Thymus (tissue), 11 donors: ENCODE measurements at regions not wholly inside any gene's neighbourhood (a gene's known extent, or its start where the extent isn't known, plus 50 kb on each side); places are given as distances from the start of the nearest gene placed in this dataset.

Source experiments
- DNase-seq, 9 donors: peaks; one replicate each; pipeline ENCODE4 v3.0.0-alpha.2; 2013; ENCODE audit warnings: low spot score in 9 of 9, low read depth in 6 of 9, missing footprints in 1 of 9
- H3K27ac ChIP-seq, 2 donors: one replicate each; pipeline ENCODE4 v1.5.1; 2013; ENCODE audit warnings: control low read depth in 1 of 2, low read depth in 1 of 2, low read length in 1 of 2, mild to moderate bottlenecking in 1 of 2, moderate library complexity in 1 of 2
- H3K27me3 ChIP-seq, 2 donors: one replicate each; pipeline ENCODE4 v1.5.1; 2013; ENCODE audit warnings: low read length in 1 of 2; ENCODE audit not compliant: control insufficient read depth in 2 of 2, insufficient read depth in 1 of 2
- H3K36me3 ChIP-seq, 2 donors: one replicate each; pipeline ENCODE4 v1.5.1; 2013; ENCODE audit warnings: low read length in 1 of 2, mild to moderate bottlenecking in 1 of 2, moderate library complexity in 1 of 2; ENCODE audit not compliant: control insufficient read depth in 2 of 2, insufficient read depth in 2 of 2
- H3K4me1 ChIP-seq, 2 donors: one replicate each; pipeline ENCODE4 v1.5.1; 2013; ENCODE audit warnings: low read length in 2 of 2; ENCODE audit not compliant: control insufficient read depth in 2 of 2, insufficient read depth in 2 of 2
- H3K4me3 ChIP-seq, 2 donors: one replicate each; pipeline ENCODE4 v1.5.1; 2013; ENCODE audit warnings: low read length in 2 of 2, control low read depth in 1 of 2, mild to moderate bottlenecking in 1 of 2
- H3K9me3 ChIP-seq, 2 donors: one replicate each; pipeline ENCODE4 v1.5.1; 2013; ENCODE audit warnings: low read length in 1 of 2, mild to moderate bottlenecking in 1 of 2; ENCODE audit not compliant: control insufficient read depth in 2 of 2, insufficient read depth in 1 of 2
- WGBS: extraction: QIAGEN DNeasy Blood & Tissue Kit; methylation state at CpG from one replicate; pipeline ENCODE4 v1.1.7; 2013; 5-methylcytosine and 5-hydroxymethylcytosine counted together
- donor health status: healthy.

GRCh38 chr3:163622384-163622783 lies 1455.9 kb downstream of the SI start:
- WGBS, result 86% methylated on average over 3 of the region's 3 CpGs
- Histone ChIP-seq H3K9me3 (no peaks in the 10 kb centered on the region), H3K4me3 (no peak overlapping the region), H3K4me1 (no peaks in the 10 kb centered on the region), H3K36me3 (no peaks in the 10 kb centered on the region), H3K27ac (no peak overlapping the region), H3K27me3 (no peaks in the 10 kb centered on the region)
- DNase-seq, result no peak

GRCh38 chr3:163614886-163615285 lies 1463.4 kb downstream of the SI start:
- Histone ChIP-seq H3K9me3 (no peaks in the 10 kb centered on the region), H3K36me3 (no peaks in the 10 kb centered on the region), H3K4me3 (no peak overlapping the region), H3K4me1 (no peaks in the 10 kb centered on the region), H3K27ac (no peak overlapping the region), H3K27me3 (no peaks in the 10 kb centered on the region)
- no peak for DNase-seq

- no peaks in the 10 kb centered on the region for H3K9me3 ChIP-seq
- no peak overlapping the region for H3K4me3 ChIP-seq
- DNase-seq, result no peak
- no peaks in the 10 kb centered on the region for H3K4me1 ChIP-seq
- H3K36me3 ChIP-seq, result no peaks in the 10 kb centered on the region
- no peaks in the 10 kb centered on the region for H3K27me3 ChIP-seq
- no peak overlapping the region for H3K27ac ChIP-seq
- 97% methylated on average over 1 of the region's 1 CpG for WGBS
Measured at GRCh38 chr3:163605915-163606314, 1472.4 kb downstream of the SI start.

- Histone ChIP-seq H3K36me3 (no peaks in the 10 kb centered on the region), H3K4me3 (no peak overlapping the region), H3K4me1 (no peaks in the 10 kb centered on the region), H3K27me3 (no peaks in the 10 kb centered on the region), H3K27ac (no peak overlapping the region), H3K9me3 (peaks cover 0 to 3% of the 10 kb centered on the region in 2 donors)
- 99% methylated on average over 1 of the region's 1 CpG for WGBS
- DNase-seq, result no peak
Measured at GRCh38 chr3:163601426-163601825, 1476.9 kb downstream of the SI start.

- Histone ChIP-seq H3K4me1 (no peaks in the 10 kb centered on the region), H3K36me3 (no peaks in the 10 kb centered on the region), H3K9me3 (peaks cover 0 to 7% of the 10 kb centered on the region in 2 donors), H3K4me3 (no peak overlapping the region), H3K27ac (no peak overlapping the region), H3K27me3 (no peaks in the 10 kb centered on the region)
- DNase-seq, result no peak
- 97% methylated on average over 2 of the region's 2 CpGs for WGBS
Measured at GRCh38 chr3:163587342-163587741, 1491.0 kb downstream of the SI start.

GRCh38 chr3:163582967-163583366 lies 1495.3 kb downstream of the SI start:
- Histone ChIP-seq H3K27ac (no peak overlapping the region), H3K27me3 (no peaks in the 10 kb centered on the region), H3K4me1 (no peaks in the 10 kb centered on the region), H3K9me3 (peaks cover 0 to 7% of the 10 kb centered on the region in 2 donors), H3K4me3 (no peak overlapping the region), H3K36me3 (no peaks in the 10 kb centered on the region)
- 93% methylated on average over 1 of the region's 1 CpG for WGBS
- no peak for DNase-seq

GRCh38 chr3:163577271-163577670 lies 1501.0 kb downstream of the SI start:
- H3K36me3 ChIP-seq, result no peaks in the 10 kb centered on the region
- no peak for DNase-seq
- no peaks in the 10 kb centered on the region for H3K4me1 ChIP-seq
- no peak overlapping the region for H3K4me3 ChIP-seq
- peaks cover 0 to 12% of the 10 kb centered on the region in 2 donors for H3K9me3 ChIP-seq
- no peak overlapping the region for H3K27ac ChIP-seq
- no peaks in the 10 kb centered on the region for H3K27me3 ChIP-seq
- WGBS, result 82% methylated on average over 3 of the region's 3 CpGs

- Histone ChIP-seq H3K4me3 (no peak overlapping the region), H3K27me3 (no peaks in the 10 kb centered on the region), H3K4me1 (no peaks in the 10 kb centered on the region), H3K9me3 (peaks cover 0 to 16% of the 10 kb centered on the region in 2 donors), H3K27ac (no peak overlapping the region), H3K36me3 (no peaks in the 10 kb centered on the region)
- WGBS, result 80% methylated on average over 1 of the region's 1 CpG
- DNase-seq, result no peak
Measured at GRCh38 chr3:163576314-163576713, 1502.0 kb downstream of the SI start.

GRCh38 chr3:163573324-163573723 lies 1505.0 kb downstream of the SI start:
- Histone ChIP-seq H3K27ac (no peak overlapping the region), H3K4me3 (no peak overlapping the region), H3K36me3 (no peaks in the 10 kb centered on the region), H3K27me3 (no peaks in the 10 kb centered on the region), H3K4me1 (no peaks in the 10 kb centered on the region), H3K9me3 (peaks cover 0 to 16% of the 10 kb centered on the region in 2 donors)
- no peak for DNase-seq
- 84% methylated on average over 3 of the region's 3 CpGs for WGBS

GRCh38 chr3:163572856-163573255 lies 1505.4 kb downstream of the SI start:
- H3K27ac ChIP-seq, result no peak overlapping the region
- no peaks in the 10 kb centered on the region for H3K36me3 ChIP-seq
- peaks cover 0 to 16% of the 10 kb centered on the region in 2 donors for H3K9me3 ChIP-seq
- no peak for DNase-seq
- WGBS, result 45% methylated on average over 1 of the region's 1 CpG
- H3K4me3 ChIP-seq, result no peak overlapping the region
- no peaks in the 10 kb centered on the region for H3K27me3 ChIP-seq
- H3K4me1 ChIP-seq, result no peaks in the 10 kb centered on the region
